Neuronal stem cell (in vitro differentiated cells): ENCODE measurements at regions not wholly inside any gene's neighbourhood (a gene's known extent, or its start where the extent isn't known, plus 50 kb on each side); places are given as distances from the start of the nearest gene placed in this dataset.

Experiments used
- DNase-seq: peaks from one replicate; pipeline ENCODE4 v3.0.0-alpha.2; 2013; ENCODE audit warnings: low spot score
- H2AFZ ChIP-seq: one replicate; pipeline ENCODE4 v1.6.1; 2013; ENCODE audit warnings: mild to moderate bottlenecking, low read length, inconsistent platforms
- H2AK5ac ChIP-seq: 2 replicates; pipeline ENCODE4 v1.6.1; 2013; ENCODE audit warnings: low read depth, mild to moderate bottlenecking, inconsistent platforms, low read length, moderate library complexity, mixed read lengths
- H2BK120ac ChIP-seq: 2 replicates; pipeline ENCODE4 v1.6.1; 2013; ENCODE audit warnings: low read depth, mild to moderate bottlenecking, inconsistent platforms, low read length, moderate library complexity, mixed read lengths
- H2BK12ac ChIP-seq: one replicate; pipeline ENCODE4 v1.6.1; 2013; ENCODE audit warnings: low read length, inconsistent platforms
- H2BK15ac ChIP-seq: 2 replicates; pipeline ENCODE4 v1.6.1; 2013; ENCODE audit warnings: mild to moderate bottlenecking, low read length, inconsistent platforms, mixed read lengths
- H2BK5ac ChIP-seq: one replicate; pipeline ENCODE4 v1.6.1; 2013; ENCODE audit warnings: inconsistent platforms, mild to moderate bottlenecking, low read length, moderate library complexity
- H3K14ac ChIP-seq: one replicate; pipeline ENCODE4 v1.6.1; 2013; ENCODE audit warnings: low read length, inconsistent platforms
- H3K18ac ChIP-seq: 2 replicates; pipeline ENCODE4 v1.6.1; 2013; ENCODE audit warnings: low read length, inconsistent platforms
- H3K23ac ChIP-seq: 2 replicates; pipeline ENCODE4 v1.6.1; 2013; ENCODE audit warnings: low read depth, mild to moderate bottlenecking, mixed read lengths, low read length, inconsistent platforms; ENCODE audit not compliant: poor library complexity
- H3K27ac ChIP-seq: replicated peaks from 3 replicates; pipeline ENCODE4 v1.5.1; 2013; ENCODE audit warnings: low read length, inconsistent platforms
- H3K27me3 ChIP-seq, 3 experiments: 2 replicates each; pipeline ENCODE4 v1.6.1; 2013; ENCODE audit warnings: low read length in 3 of 3, mild to moderate bottlenecking in 2 of 3, inconsistent platforms in 1 of 3, low read depth in 1 of 3, mixed read lengths in 1 of 3, moderate library complexity in 1 of 3; ENCODE audit not compliant: control insufficient read depth in 3 of 3, insufficient read depth in 3 of 3
- H3K36me3 ChIP-seq, 2 donors: replicated peaks in 1 of 2; 2 replicates each; pipeline ENCODE4 v1.6.1; 2013; ENCODE audit warnings: low read length in 2 of 2; ENCODE audit not compliant: control insufficient read depth in 2 of 2, insufficient read depth in 2 of 2
- H3K4ac ChIP-seq: 2 replicates; pipeline ENCODE4 v1.6.1; 2013; ENCODE audit warnings: inconsistent platforms, mild to moderate bottlenecking, low read length, moderate library complexity
- H3K4me1 ChIP-seq, 2 donors: 1 replicate in 1 of 2; 2 replicates in 1 of 2; pipeline ENCODE4 v1.6.1; 2013; ENCODE audit warnings: low read length in 2 of 2, low read depth in 1 of 2; ENCODE audit not compliant: control insufficient read depth in 2 of 2, insufficient read depth in 1 of 2
- H3K4me2 ChIP-seq: one replicate; pipeline ENCODE4 v1.6.1; 2013; ENCODE audit warnings: mild to moderate bottlenecking, low read length, inconsistent platforms; ENCODE audit not compliant: insufficient read depth, poor library complexity, severe bottlenecking
- H3K4me3 ChIP-seq, 2 donors: 2 replicates each; pipeline ENCODE4 v1.5.1; 2013; ENCODE audit warnings: low read length in 2 of 2, mild to moderate bottlenecking in 2 of 2, inconsistent platforms in 1 of 2, moderate library complexity in 1 of 2
- H3K79me1 ChIP-seq: one replicate; pipeline ENCODE4 v1.6.1; 2013; ENCODE audit warnings: low read depth, mild to moderate bottlenecking, inconsistent platforms, low read length, moderate library complexity
- H3K9ac ChIP-seq: one replicate; pipeline ENCODE4 v1.6.1; 2013; ENCODE audit warnings: mild to moderate bottlenecking, low read depth, low read length, inconsistent platforms; ENCODE audit not compliant: poor library complexity
- H3K9me3 ChIP-seq, 2 donors: replicated peaks in 1 of 2; 2 replicates each; pipeline versions ENCODE3 to v1.6.1; 2013; ENCODE audit warnings: low read length in 2 of 2, mild to moderate bottlenecking in 2 of 2, inconsistent platforms in 1 of 2, low read depth in 1 of 2, mixed read lengths in 1 of 2, moderate library complexity in 1 of 2; ENCODE audit not compliant: control insufficient read depth in 2 of 2, insufficient read depth in 1 of 2
- H4K8ac ChIP-seq: one replicate; pipeline ENCODE4 v1.6.1; 2013; ENCODE audit warnings: low read depth, mild to moderate bottlenecking, inconsistent platforms, low read length, moderate library complexity
- H4K91ac ChIP-seq: one replicate; pipeline ENCODE4 v1.6.1; 2013; ENCODE audit warnings: low read length, low read depth, mild to moderate bottlenecking, inconsistent platforms; ENCODE audit not compliant: poor library complexity
- WGBS, 2 donors: extraction: QIAGEN DNeasy Blood & Tissue Kit; methylation state at CpG; one replicate each; pipeline ENCODE4 v1.1.7; 2013; ENCODE audit warnings: missing lambda C conversion rate in 2 of 2, mixed read lengths in 1 of 2; ENCODE audit not compliant: insufficient read length in 2 of 2, insufficient replicate concordance in 1 of 2; ENCODE audit errors: extremely low coverage in 2 of 2; 5-methylcytosine and 5-hydroxymethylcytosine counted together

- Histone ChIP-seq H4K91ac (no peak overlapping the region), H3K9ac (no peak overlapping the region), H2BK15ac (no peak overlapping the region), H3K4me3 (no peak overlapping the region), H3K27me3 (no peaks in the 10 kb centered on the region), H3K23ac (no peak overlapping the region), H3K4ac (no peak overlapping the region), H3K18ac (no peak overlapping the region), H3K4me1 (peaks cover 0 to 2% of the 10 kb centered on the region in 2 donors), H2BK12ac (no peak overlapping the region), H3K79me1 (no peaks in the 10 kb centered on the region), H2BK120ac (no peak overlapping the region), H3K4me2 (no peak overlapping the region), H4K8ac (no peak overlapping the region), H2AK5ac (no peak overlapping the region), H2BK5ac (no peak overlapping the region), H2AFZ (no peak overlapping the region), H3K27ac (no peak overlapping the region), H3K36me3 (no peaks in the 10 kb centered on the region), H3K9me3 (no peaks in the 10 kb centered on the region), H3K14ac (no peak overlapping the region)
- DNase-seq = no peak
- WGBS, 2 donors = no CpG with 5 or more reads among the region's 4 CpGs
Observed at GRCh38 chr20:12573442-12573841, 435.3 kb upstream of the SPTLC3 start.

GRCh38 chr20:12575352-12576095, 433.2 kb upstream of the SPTLC3 start:
- Histone ChIP-seq H3K4ac (no peak overlapping the region), H3K4me1 (peaks cover 0 to 2% of the 10 kb centered on the region in 2 donors), H3K18ac (no peak overlapping the region), H2AK5ac (no peak overlapping the region), H3K14ac (no peak overlapping the region), H3K4me2 (no peak overlapping the region), H3K27ac (no peak overlapping the region), H3K9me3 (no peaks in the 10 kb centered on the region), H2BK12ac (no peak overlapping the region), H3K79me1 (no peaks in the 10 kb centered on the region), H3K27me3 (no peaks in the 10 kb centered on the region), H3K23ac (no peak overlapping the region), H2AFZ (no peak overlapping the region), H3K36me3 (no peaks in the 10 kb centered on the region), H3K4me3 (no peak overlapping the region), H4K91ac (no peak overlapping the region), H2BK5ac (no peak overlapping the region), H3K9ac (no peak overlapping the region), H2BK120ac (no peak overlapping the region), H4K8ac (no peak overlapping the region), H2BK15ac (no peak overlapping the region)
- no peak for DNase-seq
- no CpG with 5 or more reads among the region's 4 CpGs for WGBS, 2 donors

- H3K18ac ChIP-seq = no peak overlapping the region
- H3K4me2 ChIP-seq = no peak overlapping the region
- no peak overlapping the region for H3K27ac ChIP-seq
- no peak overlapping the region for H4K8ac ChIP-seq
- peaks cover 0 to 2% of the 10 kb centered on the region in 2 donors for H3K4me1 ChIP-seq
- no peaks in the 10 kb centered on the region for H3K36me3 ChIP-seq
- no peak overlapping the region for H2BK15ac ChIP-seq
- H3K4me3 ChIP-seq = no peak overlapping the region
- H3K79me1 ChIP-seq = no peaks in the 10 kb centered on the region
- H3K14ac ChIP-seq = no peak overlapping the region
- no peak overlapping the region for H2BK12ac ChIP-seq
- H3K23ac ChIP-seq = no peak overlapping the region
- H3K27me3 ChIP-seq = no peaks in the 10 kb centered on the region
- WGBS, 2 donors = no CpG with 5 or more reads among the region's 1 CpG
- no peak overlapping the region for H2AFZ ChIP-seq
- H3K4ac ChIP-seq = no peak overlapping the region
- H2BK120ac ChIP-seq = no peak overlapping the region
- H3K9me3 ChIP-seq = no peaks in the 10 kb centered on the region
- no peak overlapping the region for H2BK5ac ChIP-seq
- no peak overlapping the region for H3K9ac ChIP-seq
- H4K91ac ChIP-seq = no peak overlapping the region
- DNase-seq = no peak
- no peak overlapping the region for H2AK5ac ChIP-seq
Observed at GRCh38 chr20:12577213-12577612, 431.6 kb upstream of the SPTLC3 start.

GRCh38 chr20:12581644-12582289, 427.0 kb upstream of the SPTLC3 start:
- Histone ChIP-seq H2BK15ac (no peak overlapping the region), H3K4me3 (no peak overlapping the region), H2AK5ac (no peak overlapping the region), H3K14ac (no peak overlapping the region), H3K4me1 (no peaks in the 10 kb centered on the region), H4K91ac (no peak overlapping the region), H3K27me3 (no peaks in the 10 kb centered on the region), H3K27ac (no peak overlapping the region), H3K36me3 (no peaks in the 10 kb centered on the region), H2BK5ac (no peak overlapping the region), H3K4me2 (no peak overlapping the region), H3K9ac (no peak overlapping the region), H3K23ac (no peak overlapping the region), H3K9me3 (no peaks in the 10 kb centered on the region), H3K4ac (no peak overlapping the region), H3K79me1 (no peaks in the 10 kb centered on the region), H4K8ac (no peak overlapping the region), H3K18ac (no peak overlapping the region), H2BK12ac (no peak overlapping the region), H2BK120ac (no peak overlapping the region), H2AFZ (no peak overlapping the region)
- WGBS, 2 donors = no CpG with 5 or more reads among the region's 5 CpGs
- DNase-seq = no peak
